HG03175 (cell line): ENCODE measurements at regions not wholly inside any gene's neighbourhood (a gene's known extent, or its start where the extent isn't known, plus 50 kb on each side); places are given as distances from the start of the nearest gene placed in this dataset.

Experiments used
- ATAC-seq: cut with Tn5 transposase; IDR thresholded peaks from one replicate; pipeline ENCODE4 v1.9.1; 2021; ENCODE audit warnings: mild to moderate bottlenecking, moderate library complexity; ENCODE audit not compliant: unreplicated experiment

DNA sequence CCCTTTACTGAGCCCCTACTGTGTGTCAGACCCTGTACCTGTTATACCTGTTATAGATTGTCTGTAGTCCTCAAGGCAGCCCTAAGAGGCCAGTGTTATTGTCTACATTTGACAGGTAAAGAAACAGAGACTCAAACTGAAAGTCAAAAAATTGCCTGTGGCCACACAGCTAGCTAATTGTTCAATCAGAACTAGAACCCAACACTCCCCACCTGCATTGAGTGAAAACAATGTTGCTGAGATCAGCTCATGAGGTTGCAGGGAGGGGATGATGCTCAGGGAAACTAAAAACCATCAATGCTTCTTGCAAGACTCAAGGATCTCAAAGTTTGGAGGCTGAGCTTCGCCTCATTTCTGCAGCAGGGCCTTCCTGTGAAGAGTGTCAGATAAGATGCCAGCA is 109.5 kb upstream of the LMO4 start:
- no peak for ATAC-seq

- ATAC-seq = no peak
Measured at GRCh38 chr1:87219626-87220025, 109.1 kb upstream of the LMO4 start.

DNA sequence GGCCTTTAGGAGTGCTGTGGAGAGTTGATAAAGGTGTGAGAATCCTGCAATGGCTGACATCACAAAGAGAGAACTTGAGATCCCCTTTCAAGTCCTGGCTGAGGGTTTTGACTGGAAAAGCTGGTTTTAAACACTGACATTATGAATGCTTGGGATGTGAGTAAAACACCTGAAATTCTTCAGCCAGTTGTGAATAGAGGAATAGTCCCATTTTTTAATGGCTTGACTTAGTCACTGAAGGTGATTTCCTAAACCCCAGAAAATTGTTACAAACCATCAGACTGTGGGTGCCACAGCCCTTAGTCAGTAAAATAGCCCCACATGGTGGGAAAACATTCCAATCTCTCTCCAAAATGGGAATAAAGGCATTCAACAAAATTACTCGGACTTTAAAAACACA is 107.7 kb upstream of the LMO4 start:
- no peak for ATAC-seq

DNA sequence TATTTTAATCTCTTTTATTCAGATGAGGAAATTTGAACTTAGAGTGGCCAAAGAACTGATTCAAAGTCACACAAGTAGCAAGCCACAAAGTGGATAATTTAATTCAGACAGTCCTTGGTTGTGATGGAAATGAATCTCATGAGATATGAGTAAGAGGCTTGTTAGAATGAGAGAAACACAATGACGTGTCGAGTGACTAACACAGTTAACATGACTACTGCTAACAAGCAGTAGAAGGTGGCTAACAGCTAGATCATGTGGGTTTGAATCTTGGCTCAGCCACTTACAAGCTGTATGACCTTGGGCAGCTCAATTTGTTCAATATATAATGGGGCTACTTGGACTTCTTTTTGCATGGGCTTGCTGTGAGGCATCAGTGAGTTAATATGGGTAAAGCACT is 104.5 kb upstream of the LMO4 start:
- ATAC-seq = no peak

DNA sequence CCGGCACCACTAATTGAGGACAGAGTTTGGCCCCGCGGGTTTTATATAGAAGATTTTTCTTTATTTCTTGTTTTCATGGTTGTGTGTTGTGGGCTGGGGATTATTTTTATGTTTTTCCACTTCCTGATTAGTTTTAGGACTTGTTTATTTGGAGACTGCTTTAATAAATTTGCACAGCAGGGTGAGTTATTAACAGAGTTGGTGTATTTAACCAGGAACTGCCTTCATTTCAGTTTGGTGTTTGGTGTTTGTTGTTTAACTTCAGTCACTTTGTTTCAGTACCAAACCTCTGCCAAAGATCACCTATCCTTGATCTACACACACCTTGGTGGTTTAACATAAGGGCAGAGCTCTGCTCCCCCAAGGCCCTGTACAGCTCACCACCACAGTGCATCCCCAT is 103.5 kb upstream of the LMO4 start:
- no peak for ATAC-seq

GRCh38 chr1:87226341-87226760 is 102.3 kb upstream of the LMO4 start:
- ATAC-seq = peak; percentile 39

DNA sequence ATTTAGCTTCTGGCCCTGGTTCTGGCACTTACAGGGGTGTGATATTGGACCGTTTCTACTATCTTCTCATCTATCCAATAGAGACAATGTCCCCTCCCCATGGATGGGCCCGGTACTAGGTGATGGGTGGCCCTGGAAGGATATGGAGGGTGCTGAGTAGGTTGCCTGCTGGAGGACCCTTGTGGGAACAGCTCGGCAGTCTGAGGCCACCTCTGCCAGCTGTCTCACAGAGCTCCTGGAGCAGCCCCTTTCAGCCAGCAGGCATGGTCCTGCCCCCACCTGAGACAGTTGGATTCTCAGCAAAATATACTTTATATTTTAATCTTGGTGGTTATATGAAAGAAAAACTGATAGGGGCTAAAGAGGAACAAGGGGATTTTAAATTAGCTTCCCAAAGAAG is 101.0 kb upstream of the LMO4 start:
- ATAC-seq = no peak

GRCh38 chr1:87230501-87230900 is 98.2 kb upstream of the LMO4 start:
- ATAC-seq = no peak

DNA sequence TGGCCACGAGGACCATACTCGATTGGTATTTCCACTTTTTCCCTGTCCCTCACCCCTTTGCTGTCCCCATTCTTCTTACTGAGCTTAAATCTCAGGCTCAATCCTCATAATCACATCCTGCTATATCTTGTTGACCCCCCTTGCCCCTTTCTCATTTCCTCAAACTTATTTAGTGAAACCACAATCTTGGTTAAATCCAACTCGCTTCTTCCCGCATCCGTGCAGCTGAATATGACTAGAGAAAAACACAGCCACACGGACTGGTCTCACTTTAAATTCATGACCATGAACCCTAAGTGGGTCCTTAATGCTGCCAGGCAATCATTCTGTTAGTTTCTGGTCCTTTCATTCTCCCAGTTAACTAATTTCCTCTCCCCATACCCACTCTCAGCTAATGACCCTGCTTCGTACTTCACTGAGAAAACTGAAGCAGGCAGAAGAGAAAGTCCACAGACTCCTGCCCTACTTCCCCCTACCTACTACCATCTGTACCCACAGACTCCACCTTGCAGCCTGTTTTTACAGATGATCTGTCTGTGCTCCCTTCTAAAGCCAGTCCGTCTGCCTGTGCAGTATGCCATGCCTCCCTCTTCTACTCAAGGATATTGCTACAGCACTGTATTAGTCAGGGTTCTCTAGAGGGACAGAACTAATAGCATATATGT is 96.8 kb upstream of the LMO4 start:
- no peak for ATAC-seq

GRCh38 chr1:87236585-87236984 is 92.1 kb upstream of the LMO4 start:
- ATAC-seq = no peak

- no peak for ATAC-seq
Measured at GRCh38 chr1:87239997-87240605, 88.6 kb upstream of the LMO4 start.

DNA sequence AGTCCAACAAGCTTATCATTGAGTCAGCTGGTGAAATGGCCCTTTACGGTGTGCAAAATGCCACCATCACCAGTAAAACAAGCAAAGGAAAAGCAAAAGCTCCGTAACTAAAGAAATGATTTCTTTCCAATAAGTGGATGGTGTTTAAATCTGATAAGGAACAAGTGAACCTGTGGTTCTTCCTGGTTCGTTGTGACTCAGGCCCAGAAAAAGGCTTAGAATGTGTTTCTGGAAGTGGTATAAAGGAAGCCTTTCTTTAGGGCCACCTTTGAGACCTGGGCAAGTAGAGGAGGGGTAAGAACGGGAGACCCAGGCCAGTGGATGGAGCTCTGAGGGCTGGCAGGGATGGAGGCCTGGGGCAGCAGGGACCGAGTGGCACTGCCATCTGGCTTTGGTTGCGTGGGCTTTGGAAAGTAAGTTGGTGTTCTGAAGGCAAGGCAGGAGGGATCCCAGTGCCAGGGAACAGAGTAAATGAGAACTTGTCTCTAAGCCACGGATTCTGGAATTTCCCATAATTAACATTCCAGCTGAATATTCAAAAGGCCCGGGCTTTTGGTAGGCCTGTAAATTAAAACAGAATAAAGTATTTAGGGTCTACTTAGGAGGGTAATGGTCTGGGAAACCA is 87.9 kb upstream of the LMO4 start:
- no peak for ATAC-seq

- no peak for ATAC-seq
Measured at GRCh38 chr1:87242445-87243185, 86.1 kb upstream of the LMO4 start.

DNA sequence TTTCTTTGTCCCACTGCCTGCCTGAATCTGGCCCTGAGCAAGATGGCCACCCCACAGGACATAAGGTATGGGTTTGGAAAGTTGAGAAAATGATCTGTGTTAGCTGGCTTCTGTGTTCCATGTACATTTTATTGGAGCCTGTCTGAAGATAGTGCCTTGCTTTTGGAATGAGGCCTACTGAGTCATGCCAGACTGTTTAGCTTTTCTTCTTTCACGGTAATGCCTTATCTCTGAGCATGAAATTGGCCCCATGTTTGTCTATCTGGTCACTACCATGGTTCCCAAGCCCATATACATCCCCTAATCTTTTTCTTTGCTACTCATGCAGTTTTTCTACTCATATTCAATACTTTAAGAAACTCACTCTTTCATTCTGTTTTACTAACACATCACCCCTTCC is 85.1 kb upstream of the LMO4 start:
- ATAC-seq = no peak

- ATAC-seq = no peak
Measured at GRCh38 chr1:87246436-87246835, 82.2 kb upstream of the LMO4 start.

DNA sequence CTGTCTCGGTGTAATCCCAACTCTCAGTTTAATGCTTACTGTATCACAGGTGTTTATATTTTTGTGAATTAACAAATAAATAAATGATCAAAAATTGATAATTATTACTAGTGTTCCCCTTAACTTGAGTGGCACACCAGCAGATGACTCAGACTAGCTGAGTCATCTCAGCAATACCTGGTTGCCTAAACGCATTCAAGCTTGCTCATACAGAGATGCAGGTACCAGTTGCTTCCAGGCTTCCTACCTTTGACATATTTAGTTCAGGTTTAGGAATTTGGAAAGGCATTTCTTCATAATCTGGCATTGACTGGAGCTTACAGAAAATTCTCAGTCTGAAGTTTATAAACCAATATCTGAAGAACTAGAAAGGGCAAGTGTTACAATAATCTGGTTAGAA is 78.9 kb upstream of the LMO4 start:
- ATAC-seq = no peak

GRCh38 chr1:87250336-87250735 is 78.3 kb upstream of the LMO4 start:
- no peak for ATAC-seq

DNA sequence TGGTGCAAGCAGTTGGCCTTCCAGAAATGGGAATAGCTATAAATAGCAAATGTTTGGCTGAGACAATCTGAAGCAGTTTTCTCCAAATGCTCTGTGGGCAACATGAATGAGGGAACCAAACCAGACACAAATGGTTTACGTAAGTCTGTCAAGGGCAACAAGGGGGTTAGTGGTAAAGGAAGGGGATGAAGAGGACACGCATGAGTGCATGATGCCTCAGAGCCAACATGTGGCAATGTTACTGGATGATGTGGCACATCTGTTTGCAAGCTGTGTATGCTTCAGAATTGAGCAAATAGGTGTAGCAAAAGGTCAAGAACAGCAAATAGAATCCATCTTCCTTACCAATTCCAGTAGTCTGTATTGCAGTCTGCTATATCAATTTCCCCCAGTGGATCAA is 76.3 kb upstream of the LMO4 start:
- no peak for ATAC-seq

- ATAC-seq = no peak
Measured at GRCh38 chr1:87262688-87263087, 66.0 kb upstream of the LMO4 start.

- no peak for ATAC-seq
Measured at GRCh38 chr1:87263281-87263680, 65.4 kb upstream of the LMO4 start.

- ATAC-seq = no peak
Measured at GRCh38 chr1:87263785-87264184, 64.9 kb upstream of the LMO4 start.

- ATAC-seq = no peak
Measured at GRCh38 chr1:87264976-87265375, 63.7 kb upstream of the LMO4 start.
